Stimulated activated CD4-positive, alpha-beta T cell treated with anti-CD3 and anti-CD28 coated beads, Interleukin-4, amount 100 ng/mL, for 1 hour (primary cell): ENCODE measurements at regions not wholly inside any gene's neighbourhood (a gene's known extent, or its start where the extent isn't known, plus 50 kb on each side); places are given as distances from the start of the nearest gene placed in this dataset.
"Not testable (repeated sequence)": the region's sequence is repeated elsewhere in the genome, so short reads cannot be mapped to it uniquely, and the experiment has no call there.

Experiments used
- DNase-seq: peaks from one replicate; pipeline ENCODE4 v3.0.0-alpha.2; 2020

DNA sequence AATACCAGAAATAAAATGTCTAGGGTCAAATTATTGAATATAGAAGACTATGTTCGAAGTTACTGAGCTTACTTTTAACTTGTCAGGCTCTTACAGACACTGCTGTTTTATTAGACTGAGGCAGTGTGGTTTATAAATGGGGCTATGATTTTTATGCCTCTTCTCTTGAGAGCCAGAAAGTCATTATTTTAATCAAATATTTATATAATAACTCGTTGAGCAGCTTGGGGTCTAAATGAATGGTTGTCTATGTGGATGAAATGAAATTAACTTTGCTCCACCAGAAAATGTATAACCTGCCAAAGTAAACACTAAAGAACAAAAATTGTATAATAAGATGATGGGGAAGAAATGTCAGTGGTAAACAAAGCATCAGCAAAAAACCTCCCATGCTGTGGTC is 175.6 kb upstream of the THSD7A start:
- no peak for DNase-seq

DNA sequence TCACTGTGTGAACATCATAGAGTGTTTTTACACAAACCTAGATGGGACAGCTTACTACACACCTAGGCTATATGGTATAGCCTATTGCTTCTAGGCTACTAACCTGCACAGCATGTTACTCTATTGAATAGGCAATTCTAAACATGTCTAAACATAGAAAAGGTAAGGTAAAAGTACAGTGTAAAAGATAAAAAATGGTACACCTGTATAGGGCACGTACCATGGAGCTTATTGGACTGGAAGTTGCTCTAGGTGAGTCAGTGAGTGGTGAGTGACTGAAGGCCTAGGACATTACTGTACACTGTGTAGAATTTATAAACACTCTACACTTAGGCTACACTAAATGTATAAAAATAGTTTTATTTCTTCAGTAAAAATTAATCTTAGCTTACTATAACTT is 182.0 kb upstream of the THSD7A start:
- DNase-seq: no peak

DNA sequence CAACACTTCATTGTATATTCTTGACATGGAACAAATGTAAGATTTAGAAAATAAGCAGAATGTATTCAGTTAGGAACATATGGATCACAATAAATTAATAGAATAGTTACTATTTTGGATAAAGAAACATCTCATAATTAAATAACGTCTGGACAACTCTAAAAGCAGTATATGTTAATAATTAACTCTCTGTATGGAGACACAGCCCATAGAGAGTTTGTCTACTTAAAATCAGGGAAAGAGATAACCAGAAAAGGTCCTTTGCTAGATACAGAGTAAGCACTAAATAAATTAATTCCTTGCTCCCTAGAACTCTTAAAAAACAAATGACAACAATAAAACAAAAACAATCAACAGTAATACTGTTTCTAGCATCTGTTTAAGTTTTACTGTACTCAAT is 184.4 kb upstream of the THSD7A start:
- DNase-seq: no peak

DNA sequence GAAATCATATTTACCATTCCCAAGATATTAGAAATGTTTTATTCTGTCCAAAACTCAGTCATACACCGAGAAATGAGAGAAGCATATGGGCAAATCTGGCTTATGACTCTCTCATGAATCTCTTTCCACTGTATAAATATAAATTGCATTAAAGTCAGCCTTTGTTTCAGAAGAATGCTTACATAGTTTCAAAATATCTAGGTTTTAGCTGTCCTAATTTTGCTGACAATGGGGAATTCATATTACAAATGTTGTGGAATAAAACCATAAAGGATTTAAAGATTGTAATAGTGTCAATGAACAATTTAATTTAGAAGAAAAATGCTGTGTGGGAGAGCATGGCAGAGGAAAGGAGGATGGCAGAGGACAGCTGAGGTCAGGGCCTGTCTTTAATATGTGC is 185.0 kb upstream of the THSD7A start:
- DNase-seq: no peak

GRCh38 chr7:12022011-12022410 is 189.1 kb upstream of the TMEM106B start:
- not testable (repeated sequence) for DNase-seq

DNA sequence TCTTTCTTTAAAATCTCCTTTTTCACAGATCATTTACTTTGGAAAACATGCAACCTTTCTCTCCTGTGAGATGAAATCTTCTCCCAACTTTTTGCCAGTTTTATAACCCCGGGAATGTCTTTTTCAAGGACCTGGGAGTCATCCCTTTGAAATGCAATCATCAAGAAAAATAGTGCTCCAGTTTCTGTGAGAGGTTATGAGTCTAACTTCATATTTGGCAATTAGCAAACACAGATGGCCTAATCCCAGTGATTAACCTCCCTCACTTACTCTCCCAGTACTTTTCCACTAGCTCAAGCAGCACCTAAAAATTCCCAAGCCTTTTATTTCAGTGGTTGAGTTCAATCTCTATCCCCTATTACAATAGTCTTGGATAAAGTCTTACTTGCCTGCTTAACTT is 185.8 kb upstream of the TMEM106B start:
- DNase-seq: no peak

GRCh38 chr7:12028508-12028907 is 182.6 kb upstream of the TMEM106B start:
- no peak for DNase-seq

DNA sequence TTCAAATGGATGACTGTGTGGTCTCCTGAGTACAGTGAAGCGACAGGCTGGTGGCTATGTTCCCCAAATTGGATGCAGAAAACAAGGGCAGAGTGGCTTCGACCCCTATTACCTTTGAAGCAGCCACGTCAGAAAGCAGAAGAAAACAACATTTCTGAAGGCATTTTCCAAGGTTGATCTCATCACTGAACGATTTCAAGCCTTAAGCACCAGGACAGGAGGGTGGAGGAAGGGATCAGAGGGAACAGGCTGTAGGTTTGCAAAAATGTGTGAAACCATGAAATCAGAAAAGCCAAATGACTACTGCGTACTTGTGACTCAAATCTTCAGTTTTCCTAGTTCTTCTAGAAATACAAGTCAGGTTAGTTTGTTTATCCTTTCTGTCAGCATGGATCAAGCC is 181.0 kb upstream of the TMEM106B start:
- DNase-seq: no peak

DNA sequence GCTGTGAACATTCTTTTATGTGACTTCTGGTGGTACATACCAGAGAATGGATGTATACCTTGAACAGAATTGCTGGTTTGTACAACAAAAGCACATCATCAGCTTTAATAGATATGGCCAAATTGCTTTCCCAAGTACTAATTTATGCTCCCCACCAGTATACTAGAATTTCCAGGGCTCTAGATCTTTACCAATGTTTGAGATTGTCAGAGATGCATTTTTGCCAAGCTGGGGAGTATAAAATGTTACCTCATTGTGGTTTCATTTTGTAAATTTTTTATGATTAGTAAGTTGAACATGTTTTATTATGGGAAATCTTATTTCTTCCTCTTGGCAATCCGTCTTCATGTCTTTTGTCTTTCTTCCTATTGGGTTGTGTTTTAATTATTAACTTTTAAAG is 179.9 kb upstream of the TMEM106B start:
- no peak for DNase-seq

GRCh38 chr7:12031638-12032037 is 179.5 kb upstream of the TMEM106B start:
- no peak for DNase-seq

GRCh38 chr7:12032146-12032545 is 178.9 kb upstream of the TMEM106B start:
- DNase-seq: no peak

GRCh38 chr7:12043457-12043856 is 167.6 kb upstream of the TMEM106B start:
- not testable (repeated sequence) for DNase-seq

GRCh38 chr7:12052211-12052610 is 158.9 kb upstream of the TMEM106B start:
- DNase-seq: no peak

- DNase-seq: no peak
These were observed 157.5 kb upstream of the TMEM106B start for GRCh38 chr7:12053561-12053960.

DNA sequence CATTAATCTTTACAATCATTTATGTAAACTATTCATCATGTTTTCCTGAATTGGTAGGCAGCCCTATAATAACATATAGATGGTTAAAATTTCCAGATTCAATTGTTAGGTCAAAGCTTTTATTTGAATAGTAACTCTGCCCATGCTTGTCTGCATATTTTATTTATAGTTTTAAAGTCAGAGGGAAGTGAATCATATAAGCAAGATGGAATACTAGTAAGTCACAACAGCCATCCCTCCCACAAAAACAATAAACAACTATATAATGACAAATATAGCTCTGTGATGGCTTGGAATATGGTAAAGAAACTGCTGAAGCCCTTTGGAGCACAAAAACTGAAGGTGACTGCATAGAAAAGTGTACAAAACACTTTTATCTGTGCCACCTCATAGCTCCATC is 156.3 kb upstream of the TMEM106B start:
- no peak for DNase-seq

- DNase-seq: no peak
These were observed 154.7 kb upstream of the TMEM106B start for GRCh38 chr7:12056381-12056780.

- no peak for DNase-seq
These were observed 154.1 kb upstream of the TMEM106B start for GRCh38 chr7:12056977-12057376.

DNA sequence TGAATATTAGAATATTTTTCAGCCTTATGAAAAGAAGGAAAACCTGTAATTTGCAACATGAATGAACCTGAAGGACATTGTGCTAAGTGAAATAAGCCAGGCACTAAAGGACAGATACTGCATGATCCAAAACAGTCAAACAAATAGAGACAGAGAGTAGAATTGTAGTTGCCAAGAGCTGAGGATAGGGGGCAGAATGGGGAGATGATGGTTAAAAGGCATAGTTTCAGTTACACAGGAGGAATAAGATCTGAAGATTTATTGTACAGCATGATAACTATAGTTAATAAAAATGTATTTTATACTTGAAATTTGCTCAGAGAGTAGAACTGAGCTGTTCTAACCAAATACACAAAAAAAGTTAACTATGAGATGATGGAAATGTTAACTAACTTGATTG is 149.0 kb upstream of the TMEM106B start:
- DNase-seq: no peak

DNA sequence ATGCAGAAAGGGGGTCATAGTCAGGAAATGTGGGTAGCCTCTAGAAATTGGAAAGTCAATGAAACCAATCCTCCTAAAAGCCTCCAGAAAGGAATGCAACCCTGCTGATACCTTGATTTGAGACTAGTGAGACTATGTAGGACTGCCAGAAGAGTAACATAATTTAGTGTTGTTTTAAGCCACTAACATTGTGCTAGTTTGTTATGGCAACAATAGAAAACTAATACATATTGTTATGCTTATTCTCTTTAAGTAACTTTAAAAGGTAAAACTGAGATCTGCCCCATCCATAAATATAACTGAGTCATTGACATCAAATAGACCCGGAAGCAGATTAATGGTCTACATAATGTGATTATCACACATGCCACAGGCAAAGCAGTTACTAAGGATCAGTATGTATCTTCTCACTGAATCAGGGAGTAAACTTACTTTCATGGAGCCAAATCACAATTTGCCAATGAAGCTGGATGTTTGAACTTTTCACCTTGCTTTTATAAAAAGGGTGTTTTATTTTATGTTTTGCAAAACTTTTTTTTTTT is 146.4 kb upstream of the TMEM106B start:
- DNase-seq: no peak

- no peak for DNase-seq
These were observed 145.1 kb upstream of the TMEM106B start for GRCh38 chr7:12066004-12066403.

DNA sequence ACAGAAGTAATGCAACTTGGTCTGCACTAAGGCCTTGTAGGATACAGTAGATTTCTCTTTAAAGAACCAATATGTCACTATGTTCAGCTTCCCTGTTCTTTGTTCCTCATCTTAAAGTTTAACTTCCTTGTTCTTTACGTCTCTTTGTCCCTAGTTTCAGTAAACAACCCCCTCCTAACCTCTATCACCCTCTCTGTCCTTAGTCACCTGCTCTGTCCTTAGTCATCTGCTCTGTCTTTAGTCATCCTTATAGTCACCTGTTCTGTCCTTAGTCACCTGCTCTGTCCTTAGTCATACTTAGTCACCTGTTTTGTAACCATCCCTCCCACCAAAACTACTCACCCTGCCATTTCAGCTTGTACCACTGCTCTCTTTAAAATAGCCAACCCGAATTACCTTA is 144.6 kb upstream of the TMEM106B start:
- no peak for DNase-seq

DNA sequence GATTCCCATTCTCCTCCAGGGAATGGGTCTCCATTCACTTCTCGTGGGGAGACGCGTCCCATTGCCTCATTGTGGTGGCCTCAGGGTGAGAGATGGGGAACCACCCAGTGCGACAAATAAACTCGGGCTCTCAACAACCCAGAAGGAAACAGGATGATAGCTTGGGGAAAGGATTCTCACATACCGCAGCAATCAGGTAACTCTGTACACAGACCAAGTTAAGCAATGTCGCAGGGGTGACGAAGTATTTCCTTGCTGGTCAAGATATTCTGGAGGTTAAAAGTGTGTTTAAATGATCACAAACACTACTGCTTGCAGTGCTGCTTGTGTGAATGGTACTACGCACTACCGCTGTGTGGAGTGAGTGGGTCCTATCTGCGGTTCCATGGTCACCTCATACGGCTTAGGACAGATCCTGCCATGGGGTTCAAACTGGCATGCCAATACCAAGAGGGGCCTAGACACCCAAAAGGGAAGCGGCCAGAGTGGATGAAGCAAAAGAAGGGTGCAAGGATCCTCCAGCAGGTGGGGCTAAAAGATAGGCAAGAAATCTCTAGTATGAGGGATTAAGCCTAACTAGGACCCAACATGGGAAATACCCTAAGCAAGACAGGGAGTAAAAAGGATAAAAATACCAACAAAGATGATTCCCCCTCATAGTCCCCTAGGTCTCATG is 143.8 kb upstream of the TMEM106B start:
- DNase-seq: peak; percentile 34

DNA sequence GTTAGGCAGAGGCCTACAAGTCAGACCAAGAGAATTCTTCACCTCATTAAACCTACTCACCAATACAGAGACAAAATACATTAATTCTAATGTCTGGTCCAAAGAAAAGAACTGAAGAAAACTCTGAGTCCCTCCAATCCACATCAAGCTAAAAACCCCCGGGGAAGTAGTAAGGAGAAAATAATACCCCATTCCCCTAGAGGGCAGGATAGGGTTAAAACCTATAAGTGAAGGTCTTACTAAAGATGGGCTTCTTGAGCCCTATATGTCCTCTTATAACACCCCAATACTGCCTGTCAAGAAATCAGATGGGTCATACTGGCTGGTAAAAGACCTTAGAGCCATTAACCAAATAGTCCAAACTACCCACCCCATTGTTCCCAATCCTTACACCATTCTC is 141.3 kb upstream of the TMEM106B start:
- DNase-seq: no peak

DNA sequence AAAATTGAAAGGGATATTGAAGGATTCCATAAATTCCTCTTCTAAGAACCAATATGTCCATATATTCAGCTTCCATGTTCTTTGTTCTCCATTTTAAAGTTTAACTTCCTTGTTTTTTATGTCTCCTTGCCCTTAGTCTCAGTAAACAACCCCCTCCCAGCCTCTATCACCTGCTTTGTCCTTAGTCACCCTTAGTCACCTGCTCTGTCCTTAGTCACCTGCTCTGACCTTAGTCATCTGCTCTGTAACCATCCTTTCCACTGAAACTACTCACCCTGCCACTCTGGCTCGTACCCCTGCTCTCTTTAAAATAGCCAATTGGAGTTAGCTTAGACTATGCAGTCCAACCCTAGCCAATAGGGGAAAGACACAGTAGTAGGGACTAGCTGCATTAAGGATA is 136.2 kb upstream of the TMEM106B start:
- no peak for DNase-seq

DNA sequence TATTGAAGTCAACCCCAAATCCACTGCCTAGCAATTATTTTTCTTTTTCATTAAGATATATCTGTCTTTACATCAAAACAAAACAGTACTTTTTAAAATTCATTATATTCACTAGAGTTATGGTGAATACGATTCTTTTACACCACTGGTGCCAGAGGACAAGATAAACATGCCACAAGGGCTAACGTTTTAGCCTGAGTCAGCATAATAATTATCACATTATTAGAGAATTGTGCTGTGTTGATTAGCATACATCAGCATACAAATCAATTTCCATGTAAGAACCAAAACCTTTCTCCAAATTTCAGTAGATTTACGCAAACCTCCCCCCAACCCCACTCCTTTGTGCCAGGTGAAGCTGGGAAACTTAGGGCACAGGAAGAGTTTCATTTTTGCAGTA is 131.1 kb upstream of the TMEM106B start:
- DNase-seq: no peak
